ENCODE measurements at regions not wholly inside any gene's neighbourhood (a gene's known extent, or its start where the extent isn't known, plus 50 kb on each side); places are given as distances from the start of the nearest gene placed in this dataset.

GRCh38 chrX:5084279-5084678 is 1144.4 kb downstream of the NLGN4X start:
- no peak for DNase-seq (ENCODE audit: low read depth)

DNA sequence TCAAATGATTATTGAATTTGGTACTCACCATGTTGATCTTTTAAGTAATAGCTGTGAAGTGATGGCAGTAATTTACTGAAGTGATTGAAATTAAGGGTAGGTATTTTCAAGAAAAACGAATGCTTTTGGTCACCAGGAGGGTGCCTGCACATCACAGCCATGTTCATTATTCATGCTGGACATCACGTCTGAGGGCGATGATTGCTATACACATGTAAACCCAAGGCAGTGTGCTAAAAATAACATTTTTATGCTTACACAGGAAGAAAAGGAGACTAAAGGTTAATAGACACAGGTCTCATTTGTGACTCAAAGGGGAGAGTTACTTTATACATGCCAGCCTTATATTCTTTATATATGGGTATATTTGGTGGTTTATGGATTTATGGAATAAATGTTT is 1146.0 kb downstream of the NLGN4X start:
- TF ChIP-seq, protein P1, sequence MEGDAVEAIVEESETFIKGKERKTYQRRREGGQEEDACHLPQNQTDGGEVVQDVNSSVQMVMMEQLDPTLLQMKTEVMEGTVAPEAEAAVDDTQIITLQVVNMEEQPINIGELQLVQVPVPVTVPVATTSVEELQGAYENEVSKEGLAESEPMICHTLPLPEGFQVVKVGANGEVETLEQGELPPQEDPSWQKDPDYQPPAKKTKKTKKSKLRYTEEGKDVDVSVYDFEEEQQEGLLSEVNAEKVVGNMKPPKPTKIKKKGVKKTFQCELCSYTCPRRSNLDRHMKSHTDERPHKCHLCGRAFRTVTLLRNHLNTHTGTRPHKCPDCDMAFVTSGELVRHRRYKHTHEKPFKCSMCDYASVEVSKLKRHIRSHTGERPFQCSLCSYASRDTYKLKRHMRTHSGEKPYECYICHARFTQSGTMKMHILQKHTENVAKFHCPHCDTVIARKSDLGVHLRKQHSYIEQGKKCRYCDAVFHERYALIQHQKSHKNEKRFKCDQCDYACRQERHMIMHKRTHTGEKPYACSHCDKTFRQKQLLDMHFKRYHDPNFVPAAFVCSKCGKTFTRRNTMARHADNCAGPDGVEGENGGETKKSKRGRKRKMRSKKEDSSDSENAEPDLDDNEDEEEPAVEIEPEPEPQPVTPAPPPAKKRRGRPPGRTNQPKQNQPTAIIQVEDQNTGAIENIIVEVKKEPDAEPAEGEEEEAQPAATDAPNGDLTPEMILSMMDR (IDR thresholded peaks at IDR 0.05; ENCODE audit: control insufficient read depth, insufficient read depth, low read depth, low read length, missing control alignments), result no peak
- DNase-seq (ENCODE audit: low read depth), result no peak
- no peak overlapping the region for H3K4me3 ChIP-seq (ENCODE audit: control insufficient read depth, low read depth, low read length)

More at GRCh38 chrX:5084279-5084678, 1144.4 kb downstream of the NLGN4X start:
- no peak overlapping the region for H3K4me3 ChIP-seq (ENCODE audit: control insufficient read depth, low read depth, low read length)
- TF ChIP-seq, protein P1 (IDR thresholded peaks at IDR 0.05; ENCODE audit: control insufficient read depth, insufficient read depth, low read depth, low read length, missing control alignments), result no peak

DNA sequence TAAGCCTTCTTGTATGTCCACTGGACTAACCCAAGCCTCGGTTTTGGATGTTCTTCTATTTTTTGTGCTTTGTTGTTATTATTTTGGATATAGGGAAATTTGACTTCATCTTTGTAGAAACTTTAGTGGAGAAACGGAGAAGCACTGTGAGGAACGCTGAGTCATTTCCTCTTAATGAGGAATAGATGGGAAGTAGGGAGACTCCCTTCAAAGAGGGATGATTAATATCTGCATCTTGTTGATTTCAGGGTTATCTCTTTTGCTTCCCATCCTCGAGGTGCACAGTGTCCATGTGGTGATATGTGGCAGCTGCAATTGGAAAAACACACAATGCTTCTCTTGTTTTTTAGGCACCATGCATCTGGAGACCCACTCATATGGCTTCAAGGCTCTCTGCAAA is 1147.9 kb downstream of the NLGN4X start:
- no peak overlapping the region for H3K4me3 ChIP-seq (ENCODE audit: control insufficient read depth, low read depth, low read length)
- TF ChIP-seq, protein P1 (IDR thresholded peaks at IDR 0.05; ENCODE audit: control insufficient read depth, insufficient read depth, low read depth, low read length, missing control alignments), result no peak
- no peak for DNase-seq (ENCODE audit: low read depth)

GRCh38 chrX:5068550-5068949 is 1160.1 kb downstream of the NLGN4X start:
- TF ChIP-seq, protein P1 (IDR thresholded peaks at IDR 0.05; ENCODE audit: control insufficient read depth, insufficient read depth, low read depth, low read length, missing control alignments), result no peak
- H3K4me3 ChIP-seq (ENCODE audit: control insufficient read depth, low read depth, low read length), result no peak overlapping the region
- DNase-seq (ENCODE audit: low read depth), result no peak

- DNase-seq (ENCODE audit: low read depth), result no peak
- no peak overlapping the region for H3K4me3 ChIP-seq (ENCODE audit: control insufficient read depth, low read depth, low read length)
- TF ChIP-seq, protein P1 (IDR thresholded peaks at IDR 0.05; ENCODE audit: control insufficient read depth, insufficient read depth, low read depth, low read length, missing control alignments), result no peak
Observed at GRCh38 chrX:5057786-5058185, 1170.9 kb downstream of the NLGN4X start.

DNA sequence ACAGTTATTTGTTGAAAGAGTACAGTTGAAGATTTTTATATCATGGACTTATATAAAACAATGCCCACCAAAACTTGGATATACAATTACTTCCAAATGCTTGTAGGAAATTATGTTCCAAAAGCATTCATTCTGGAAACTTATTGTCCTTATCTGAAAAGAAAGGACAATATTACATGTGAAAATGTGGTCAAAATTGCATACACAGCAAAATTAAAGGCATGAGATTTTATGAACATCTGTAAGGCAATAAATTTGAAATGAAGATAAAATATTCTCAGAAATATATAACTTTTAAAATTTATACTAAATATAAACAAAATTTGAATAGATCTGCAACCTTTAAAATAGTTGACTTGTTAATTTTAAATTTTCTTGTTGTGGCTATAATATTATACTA is 1173.8 kb downstream of the NLGN4X start:
- no peak for DNase-seq (ENCODE audit: low read depth)
- H3K4me3 ChIP-seq (ENCODE audit: control insufficient read depth, low read depth, low read length), result no peak overlapping the region
- TF ChIP-seq, protein P1 (IDR thresholded peaks at IDR 0.05; ENCODE audit: control insufficient read depth, insufficient read depth, low read depth, low read length, missing control alignments), result no peak
